ENCODE measurements at regions not wholly inside any gene's neighbourhood (a gene's known extent, or its start where the extent isn't known, plus 50 kb on each side); places are given as distances from the start of the nearest gene placed in this dataset.
A peak's percentile ranks its signal among the peaks of the same experiment; 100 is the strongest.

DNA sequence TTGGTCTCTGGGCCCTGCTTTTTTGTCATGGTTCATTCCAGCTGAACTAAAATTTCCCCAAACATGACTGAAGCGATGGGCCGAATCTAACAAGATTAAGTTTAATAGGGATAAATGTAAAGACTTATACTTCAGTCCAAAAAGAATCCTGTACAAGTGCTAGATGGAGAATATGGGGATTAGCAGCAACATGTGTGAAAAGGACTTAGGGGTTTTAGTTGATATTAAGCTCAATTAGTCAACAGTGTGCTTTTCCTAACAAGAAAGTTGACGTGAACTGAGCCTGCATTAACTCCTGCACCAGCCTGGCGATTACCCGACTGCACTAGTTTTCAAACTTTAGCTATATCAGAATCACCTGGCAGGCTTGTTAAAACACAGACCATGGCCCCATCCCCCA lies 61.0 kb upstream of the BBX start:
- no peak overlapping the region for H2BK120ac ChIP-seq (replicated peaks; ENCODE audit: low read depth, low read length)
- H3K14ac ChIP-seq (ENCODE audit: insufficient read length): no peak overlapping the region
- no peak overlapping the region for H4K5ac ChIP-seq (ENCODE audit: insufficient read length, low read depth, low read length)
- no peak for FAIRE-seq
- H4K91ac ChIP-seq (replicated peaks; ENCODE audit: insufficient read length, low read length): no peak overlapping the region
- no peak overlapping the region for H3K23ac ChIP-seq (ENCODE audit: insufficient read length)
- no peaks in the 10 kb centered on the region for H3K9me3 ChIP-seq (ENCODE audit: insufficient read depth in 2 of 2, low read depth in 1 of 2, low read length in 1 of 2)
- H3K36me3 ChIP-seq (ENCODE audit: control insufficient read depth in 2 of 4, insufficient read depth in 4 of 4, low read length in 3 of 4): no peaks in the 10 kb centered on the region
- no peaks in the 10 kb centered on the region for H3K79me1 ChIP-seq (ENCODE audit: low read depth, low read length)
- H3K56ac ChIP-seq (replicated peaks; ENCODE audit: insufficient read length, low read depth, low read length): no peak overlapping the region
- no peaks in the 10 kb centered on the region for H4K20me1 ChIP-seq (replicated peaks in 1 of 2; ENCODE audit: control insufficient read depth in 1 of 2, insufficient read depth in 2 of 2, low read length in 2 of 2)
- TF ChIP-seq RXRA (IDR thresholded peaks at IDR 0.05; ENCODE audit: insufficient read depth, low read depth, low read length): no peak
- no peak for TF ChIP-seq CHD2 (IDR thresholded peaks at IDR 0.05; ENCODE audit: low read length)
- no peak for TF ChIP-seq NANOG (IDR thresholded peaks at IDR 0.05; ENCODE audit: insufficient read depth, low read depth, low read length, poor library complexity, severe bottlenecking)
- TF ChIP-seq, protein P1, sequence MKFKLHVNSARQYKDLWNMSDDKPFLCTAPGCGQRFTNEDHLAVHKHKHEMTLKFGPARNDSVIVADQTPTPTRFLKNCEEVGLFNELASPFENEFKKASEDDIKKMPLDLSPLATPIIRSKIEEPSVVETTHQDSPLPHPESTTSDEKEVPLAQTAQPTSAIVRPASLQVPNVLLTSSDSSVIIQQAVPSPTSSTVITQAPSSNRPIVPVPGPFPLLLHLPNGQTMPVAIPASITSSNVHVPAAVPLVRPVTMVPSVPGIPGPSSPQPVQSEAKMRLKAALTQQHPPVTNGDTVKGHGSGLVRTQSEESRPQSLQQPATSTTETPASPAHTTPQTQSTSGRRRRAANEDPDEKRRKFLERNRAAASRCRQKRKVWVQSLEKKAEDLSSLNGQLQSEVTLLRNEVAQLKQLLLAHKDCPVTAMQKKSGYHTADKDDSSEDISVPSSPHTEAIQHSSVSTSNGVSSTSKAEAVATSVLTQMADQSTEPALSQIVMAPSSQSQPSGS (IDR thresholded peaks at IDR 0.05; ENCODE audit: low read length): no peak
- no peak for TF ChIP-seq TEAD4 (IDR thresholded peaks at IDR 0.05; ENCODE audit: low read depth, low read length)
- no peak for TF ChIP-seq HDAC2 (IDR thresholded peaks at IDR 0.05; ENCODE audit: borderline replicate concordance in 1 of 2, low read depth in 2 of 2, low read length in 2 of 2)
- TF ChIP-seq SP4 (IDR thresholded peaks at IDR 0.05; ENCODE audit: low read length): no peak
- no peak for TF ChIP-seq KDM5A (IDR thresholded peaks at IDR 0.05; ENCODE audit: low read length)
- no peak for TF ChIP-seq SAP30 (IDR thresholded peaks at IDR 0.05; ENCODE audit: insufficient read depth, insufficient replicate concordance, low read length)
- no peak for TF ChIP-seq TAF7 (optimal IDR thresholded peaks at IDR 0.05; ENCODE audit: borderline replicate concordance, low read depth, low read length)
- TF ChIP-seq POLR2A (IDR thresholded peaks at IDR 0.05; ENCODE audit: control extremely low read depth in 1 of 2, low read depth in 2 of 2, low read length in 2 of 2): no peak
- no peak for TF ChIP-seq KDM1A (IDR thresholded peaks at IDR 0.05; ENCODE audit: borderline replicate concordance, low read length)
- no peak for TF ChIP-seq SIRT6 (IDR thresholded peaks at IDR 0.05; ENCODE audit: low read length)
- H2AK5ac ChIP-seq (ENCODE audit: low read depth, low read length): no peak overlapping the region
- no peak overlapping the region for H3K9ac ChIP-seq (replicated peaks in 1 of 4; ENCODE audit: extremely low read depth in 1 of 4, low read depth in 3 of 4, low read length in 3 of 4)
- no peak overlapping the region for H2BK5ac ChIP-seq (ENCODE audit: low read depth, low read length)
- no peak overlapping the region for H3K4ac ChIP-seq (replicated peaks; ENCODE audit: insufficient read length, low read depth, low read length)
- H3K27me3 ChIP-seq (replicated peaks in 1 of 4; ENCODE audit: control insufficient read depth in 3 of 4, extremely low read depth in 1 of 4, insufficient read depth in 3 of 4, low read length in 3 of 4): peaks cover 0 to 1% (median 0%) of the 10 kb centered on the region in 4 experiments; a peak in 1 of 7 replicates
- H3K27ac ChIP-seq (ENCODE audit: low read depth, low read length): no peak overlapping the region
- H2AFZ ChIP-seq (ENCODE audit: low read length): peak overlapping the region; percentile 80; the same call in 1 of the 2 replicates
- no peaks in the 10 kb centered on the region; a peak in 1 of 7 replicates for H3K4me1 ChIP-seq (replicated peaks in 1 of 4; ENCODE audit: control insufficient read depth in 3 of 4, insufficient read depth in 4 of 4, low read length in 3 of 4)
- H3K79me2 ChIP-seq (ENCODE audit: control insufficient read depth in 1 of 2, insufficient read depth in 2 of 2, low read length in 2 of 2): no peaks in the 10 kb centered on the region
- no peak overlapping the region for H3K18ac ChIP-seq (ENCODE audit: extremely low read depth, low read length)
- no peak overlapping the region for H3K4me3 ChIP-seq (ENCODE audit: extremely low read depth in 1 of 4, insufficient read depth in 2 of 4, low read depth in 3 of 4, low read length in 4 of 4)
- H3K23me2 ChIP-seq (ENCODE audit: low read depth, low read length): no peaks in the 10 kb centered on the region
- CTCF ChIA-PET (ENCODE audit: partially characterized antibody): interaction anchor here (0.9 to 1.8 kb wide), 8 partner anchors 9 to 226 kb away, joined by 3 to 8 read pairs (median 3); no protein-coding TSS in a partner anchor
- no peak overlapping the region for H2BK20ac ChIP-seq (ENCODE audit: low read length)
- H4K8ac ChIP-seq (ENCODE audit: extremely low read depth, insufficient read depth, low read length): no peak overlapping the region
- no peak for DNase-seq (ENCODE audit: low read depth in 1 of 2, low spot score in 2 of 2)
- WGBS, 2 experiments (ENCODE audit: extremely low coverage in 1 of 2, insufficient coverage in 1 of 2, insufficient read length in 1 of 2, insufficient replicate concordance in 2 of 2, low coverage in 1 of 2, low lambda C conversion rate in 2 of 2, missing lambda C conversion rate in 1 of 2): 92% methylated on average over 5 of the region's 5 CpGs; no CpG with 5 or more reads in 1 of the 2 experiments
- POLR2A ChIA-PET (ENCODE audit: partially characterized antibody): interaction anchor here (1.2 kb wide), 1 partner anchor 30 kb away, joined by 3 read pairs; no protein-coding TSS in a partner anchor
- no peak overlapping the region for H2BK12ac ChIP-seq (ENCODE audit: low read depth, low read length)
- peak overlapping the region in 1 of 2 experiments; percentile 4; a peak in 1 of 4 replicates for H3K4me2 ChIP-seq (ENCODE audit: insufficient read depth in 1 of 2, low read depth in 2 of 2, low read length in 2 of 2)
- H2BK15ac ChIP-seq (ENCODE audit: low read length): no peak overlapping the region

All from H1 (cell line).